Gastrocnemius medialis (tissue), 4 donors: ENCODE measurements at regions not wholly inside any gene's neighbourhood (a gene's known extent, or its start where the extent isn't known, plus 50 kb on each side); places are given as distances from the start of the nearest gene placed in this dataset.

ENCODE experiments used
- ATAC-seq, 2 donors: fragments of 150-250 bp; one replicate each; pipeline ENCODE4 v1.9.1; 2016
- DNase-seq, 2 donors: peaks; one replicate each; pipeline ENCODE4 v3.0.0-alpha.2; 2019
- H3K27ac ChIP-seq, 4 donors: fragments of 200-600 bp; sonication (generic); 1 replicate in 1 of 4; 2 replicates in 3 of 4; pipeline ENCODE4 v1.5.1; 2016 to 2018; ENCODE audit warnings: mild to moderate bottlenecking in 2 of 4, moderate library complexity in 1 of 4
- H3K27me3 ChIP-seq, 3 donors: fragments of 200-600 bp; sonication (generic) in 2 of 3; 1 replicate in 1 of 3; 2 replicates in 2 of 3; pipeline versions ENCODE4 v1.5.1 to v1.6.0; 2016 to 2019; ENCODE audit warnings: mild to moderate bottlenecking in 1 of 3, moderate library complexity in 1 of 3
- H3K36me3 ChIP-seq, 2 donors: fragments of 200-600 bp; sonication (generic) in 1 of 2; one replicate each; pipeline ENCODE4 v1.5.1; 2017 to 2018
- H3K4me1 ChIP-seq, 2 donors: fragments of 200-600 bp; sonication (generic) in 1 of 2; one replicate each; pipeline ENCODE4 v1.5.1; 2016 to 2017; ENCODE audit warnings: mild to moderate bottlenecking in 2 of 2
- H3K4me3 ChIP-seq, 4 donors: fragments of 200-600 bp; sonication (generic) in 3 of 4; 1 replicate in 1 of 4; 2 replicates in 3 of 4; pipeline ENCODE4 v1.5.1; 2016 to 2019; ENCODE audit warnings: mild to moderate bottlenecking in 2 of 4
- H3K9me3 ChIP-seq, 3 donors: fragments of 200-600 bp; sonication (generic) in 2 of 3; 1 replicate in 1 of 3; 2 replicates in 2 of 3; pipeline ENCODE4 v1.5.1; 2016 to 2019
- CTCF ChIP-seq, 5 experiments: fragments of 450-650 bp in 3 of 5; fragments of 200-600 bp in 2 of 5; sonication (generic) in 2 of 5; IDR thresholded peaks in 4 of 5; conservative IDR thresholded peaks in 1 of 5; 1 replicate in 4 of 5; 2 replicates in 1 of 5; pipeline ENCODE4 v1.5.1; 2016 to 2019; ENCODE audit warnings: antibody characterized with exemption in 5 of 5, mild to moderate bottlenecking in 3 of 5, moderate library complexity in 3 of 5
- POLR2A ChIP-seq, 2 donors: fragments of 450-650 bp; IDR thresholded peaks; one replicate each; pipeline ENCODE4 v1.6.1; 2017; ENCODE audit warnings: antibody characterized with exemption in 2 of 2, mild to moderate bottlenecking in 2 of 2, moderate library complexity in 2 of 2
- in situ Hi-C, 4 donors: fragments of 200-750 bp; cut with MboI; loops; one replicate each; pipeline versions ENCODE4 v1.15.0 to v1.8.0; 2017; ENCODE audit warnings: low sequenced_read_pairs in 4 of 4
- intact Hi-C: fragments of 100-400 bp; cut with DNase I; formaldehyde crosslinking; loops from one replicate; pipeline ENCODE4 v1.15.1; 2023; ENCODE audit warnings: low total_unique reads

GRCh38 chr16:66274335-66275110, 92.0 kb upstream of the CDH5 start:
- Histone ChIP-seq H3K36me3 (no peaks in the 10 kb centered on the region), H3K27me3 (peaks cover 0 to 3% (median 0%) of the 10 kb centered on the region in 3 donors), H3K4me3 (no peak overlapping the region), H3K4me1 (no peaks in the 10 kb centered on the region), H3K9me3 (no peaks in the 10 kb centered on the region), H3K27ac (no peak overlapping the region)
- intact Hi-C loops: no loop called here
- no peak for TF ChIP-seq CTCF (IDR thresholded peaks at IDR 0.05 in 4 of 5, conservative IDR thresholded peaks at IDR 0.05 in 1 of 5)
- no peak for TF ChIP-seq POLR2A (IDR thresholded peaks at IDR 0.05)
- in situ Hi-C loops: no loop called here
- no peak for ATAC-seq
- no peak for DNase-seq

GRCh38 chr16:66273644-66274334, 92.7 kb upstream of the CDH5 start:
- intact Hi-C loops (no loop called here), in situ Hi-C loops (no loop called here)
- Histone ChIP-seq H3K9me3 (no peaks in the 10 kb centered on the region), H3K36me3 (no peaks in the 10 kb centered on the region), H3K4me3 (no peak overlapping the region), H3K27ac (no peak overlapping the region), H3K27me3 (peaks cover 0 to 3% (median 0%) of the 10 kb centered on the region in 3 donors), H3K4me1 (no peaks in the 10 kb centered on the region)
- TF ChIP-seq POLR2A (IDR thresholded peaks at IDR 0.05): no peak
- no peak for TF ChIP-seq CTCF (IDR thresholded peaks at IDR 0.05 in 4 of 5, conservative IDR thresholded peaks at IDR 0.05 in 1 of 5)
- ATAC-seq (no peak), DNase-seq (no peak)

- Histone ChIP-seq H3K36me3 (no peaks in the 10 kb centered on the region), H3K9me3 (no peaks in the 10 kb centered on the region), H3K27ac (no peak overlapping the region), H3K27me3 (peaks cover 0 to 3% (median 0%) of the 10 kb centered on the region in 3 donors), H3K4me3 (no peak overlapping the region), H3K4me1 (no peaks in the 10 kb centered on the region)
- intact Hi-C loops: no loop called here
- TF ChIP-seq POLR2A (IDR thresholded peaks at IDR 0.05) (no peak), CTCF (IDR thresholded peaks at IDR 0.05 in 4 of 5, conservative IDR thresholded peaks at IDR 0.05 in 1 of 5) (no peak)
- in situ Hi-C loops: no loop called here
- DNase-seq (no peak), ATAC-seq (no peak)
Measured at GRCh38 chr16:66273053-66273452, 93.4 kb upstream of the CDH5 start.

GRCh38 chr16:66272461-66272860, 94.0 kb upstream of the CDH5 start:
- no peaks in the 10 kb centered on the region for H3K4me1 ChIP-seq
- H3K36me3 ChIP-seq: no peaks in the 10 kb centered on the region
- no peak overlapping the region for H3K27ac ChIP-seq
- no peak for DNase-seq
- no peak for TF ChIP-seq POLR2A (IDR thresholded peaks at IDR 0.05)
- TF ChIP-seq CTCF (IDR thresholded peaks at IDR 0.05 in 4 of 5, conservative IDR thresholded peaks at IDR 0.05 in 1 of 5): no peak
- in situ Hi-C loops (no loop called here), intact Hi-C loops (no loop called here)
- no peak overlapping the region for H3K4me3 ChIP-seq
- H3K27me3 ChIP-seq: peaks cover 0 to 3% (median 0%) of the 10 kb centered on the region in 3 donors
- ATAC-seq: no peak
- no peaks in the 10 kb centered on the region for H3K9me3 ChIP-seq
